Activated CD4-positive, alpha-beta T cell treated with anti-CD3 and anti-CD28 coated beads, Interleukin-10, Interleukin-2, amounts not matched to agents 100 ng/mL and 50 ng/mL, durations not matched to agents 16 hours and 8 hours (primary cell): ENCODE measurements at regions not wholly inside any gene's neighbourhood (a gene's known extent, or its start where the extent isn't known, plus 50 kb on each side); places are given as distances from the start of the nearest gene placed in this dataset.

Experiments used
- DNase-seq: peaks from one replicate; pipeline ENCODE4 v3.0.0-alpha.2; 2020

GRCh38 chr17:70230850-70231640 is 61.7 kb downstream of the KCNJ2 start:
- no peak for DNase-seq

GRCh38 chr17:70232466-70232865 is 63.1 kb downstream of the KCNJ2 start:
- DNase-seq, result no peak

GRCh38 chr17:70235252-70235651 is 65.9 kb downstream of the KCNJ2 start:
- DNase-seq, result no peak

- no peak for DNase-seq
These were observed 68.9 kb downstream of the KCNJ2 start for GRCh38 chr17:70238228-70238627.

GRCh38 chr17:70238646-70239045 is 69.3 kb downstream of the KCNJ2 start:
- no peak for DNase-seq

- no peak for DNase-seq
These were observed 70.1 kb downstream of the KCNJ2 start for GRCh38 chr17:70239391-70239826.

GRCh38 chr17:70241071-70241470 is 71.7 kb downstream of the KCNJ2 start:
- no peak for DNase-seq

- DNase-seq, result no peak
These were observed 73.6 kb downstream of the KCNJ2 start for GRCh38 chr17:70242781-70243437.

GRCh38 chr17:70251706-70252105 is 82.4 kb downstream of the KCNJ2 start:
- DNase-seq, result no peak

GRCh38 chr17:70254735-70255460 is 85.6 kb downstream of the KCNJ2 start:
- no peak for DNase-seq

GRCh38 chr17:70256751-70257150 is 87.4 kb downstream of the KCNJ2 start:
- no peak for DNase-seq

GRCh38 chr17:70258465-70258864 is 89.1 kb downstream of the KCNJ2 start:
- DNase-seq, result no peak

GRCh38 chr17:70259400-70259799 is 90.1 kb downstream of the KCNJ2 start:
- DNase-seq, result no peak

GRCh38 chr17:70261170-70261569 is 91.8 kb downstream of the KCNJ2 start:
- DNase-seq, result no peak

- DNase-seq, result no peak
These were observed 96.1 kb downstream of the KCNJ2 start for GRCh38 chr17:70265471-70265870.

- no peak for DNase-seq
These were observed 97.1 kb downstream of the KCNJ2 start for GRCh38 chr17:70266394-70266793.

GRCh38 chr17:70268383-70268782 is 99.1 kb downstream of the KCNJ2 start:
- DNase-seq, result no peak

GRCh38 chr17:70270554-70270953 is 101.2 kb downstream of the KCNJ2 start:
- no peak for DNase-seq

GRCh38 chr17:70271200-70271599 is 101.9 kb downstream of the KCNJ2 start:
- DNase-seq, result no peak

GRCh38 chr17:70271672-70272071 is 102.3 kb downstream of the KCNJ2 start:
- no peak for DNase-seq

- DNase-seq, result no peak
These were observed 104.9 kb downstream of the KCNJ2 start for GRCh38 chr17:70274255-70274654.

GRCh38 chr17:70276906-70277305 is 107.6 kb downstream of the KCNJ2 start:
- DNase-seq, result no peak

GRCh38 chr17:70278844-70279462 is 109.6 kb downstream of the KCNJ2 start:
- DNase-seq, result no peak
